HG02571 (cell line): ENCODE measurements at regions not wholly inside any gene's neighbourhood (a gene's known extent, or its start where the extent isn't known, plus 50 kb on each side); places are given as distances from the start of the nearest gene placed in this dataset.

ENCODE experiments used
- ATAC-seq: cut with Tn5 transposase; IDR thresholded peaks from one replicate; pipeline ENCODE4 v1.9.1; 2021; ENCODE audit warnings: mild to moderate bottlenecking, moderate library complexity; ENCODE audit not compliant: unreplicated experiment

DNA sequence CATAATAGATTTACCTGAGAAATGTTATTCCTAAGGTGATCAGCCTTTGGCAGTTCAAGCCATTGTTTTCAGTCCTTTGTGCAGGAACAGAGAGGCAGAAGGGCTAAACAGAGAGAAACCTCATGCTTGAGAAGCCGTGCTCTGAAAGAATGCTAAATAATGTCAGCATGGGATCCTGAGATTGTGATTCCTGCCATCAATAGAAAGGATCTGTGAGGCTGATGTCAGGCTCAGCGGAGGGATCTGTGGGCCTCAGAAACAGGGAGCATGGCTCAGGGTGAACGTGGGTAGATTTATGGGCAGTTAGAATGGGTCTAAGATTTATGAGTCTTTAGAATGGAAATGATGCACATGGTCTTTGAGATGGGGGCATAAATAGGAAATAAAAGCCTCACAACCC lies 439.2 kb upstream of the IGFBP3 start:
- ATAC-seq: no peak

DNA sequence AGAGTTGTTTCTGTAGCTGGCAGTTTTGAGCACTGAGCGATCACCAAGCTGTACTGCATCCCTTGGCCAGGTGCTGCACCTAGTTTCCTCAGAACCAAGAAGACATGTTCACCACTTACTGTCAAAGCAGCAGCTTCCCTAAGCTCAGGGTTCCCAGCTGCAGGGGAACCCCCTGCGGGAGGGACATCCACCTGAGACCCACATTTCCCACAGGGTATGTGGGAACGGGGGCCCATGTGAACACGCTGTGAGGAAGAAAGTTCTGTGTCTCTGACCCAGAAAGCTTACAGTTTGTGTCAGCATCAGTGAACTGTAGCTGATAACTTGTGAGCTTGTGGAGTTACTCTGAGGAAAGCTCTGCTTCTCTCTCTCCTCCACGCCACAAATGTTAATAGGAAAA lies 436.8 kb upstream of the IGFBP3 start:
- no peak for ATAC-seq

DNA sequence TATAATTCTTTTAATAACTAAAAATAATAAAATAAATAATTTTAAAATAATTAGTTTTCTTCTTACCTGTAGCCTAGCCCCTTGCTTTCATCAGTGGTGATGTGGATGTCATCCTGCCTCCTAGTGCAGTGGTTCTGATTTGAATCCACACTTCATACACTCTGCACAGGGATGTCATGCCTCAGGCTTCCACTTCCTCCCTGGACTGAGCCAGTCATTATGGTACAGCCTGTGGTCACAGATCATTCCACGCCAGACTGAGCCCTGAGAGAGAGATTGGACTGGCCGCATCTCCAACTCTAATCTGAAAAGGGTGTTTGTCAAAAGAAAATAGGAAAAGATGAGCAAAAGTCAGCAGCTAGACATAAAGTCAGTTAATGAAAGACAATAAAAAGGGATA lies 436.2 kb upstream of the IGFBP3 start:
- ATAC-seq: no peak

DNA sequence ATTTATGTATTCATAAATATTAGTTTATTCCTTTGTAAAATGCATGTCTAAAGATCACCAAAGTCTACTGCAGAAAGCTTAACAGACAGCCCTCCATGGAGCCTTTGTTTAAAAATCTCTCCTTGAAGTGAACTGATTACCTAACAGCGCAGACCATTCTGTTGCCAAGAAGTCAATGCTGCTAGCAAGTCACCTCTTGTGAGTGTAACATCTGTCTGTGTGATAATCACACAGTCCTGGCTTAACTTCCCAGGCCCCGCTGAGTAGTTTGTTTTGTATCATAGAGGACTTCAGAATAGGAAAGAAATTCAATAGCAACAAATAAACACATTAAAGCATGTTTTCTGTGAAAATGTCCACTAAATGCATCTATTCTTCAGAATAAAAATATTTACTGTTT lies 435.3 kb upstream of the IGFBP3 start:
- ATAC-seq: no peak

DNA sequence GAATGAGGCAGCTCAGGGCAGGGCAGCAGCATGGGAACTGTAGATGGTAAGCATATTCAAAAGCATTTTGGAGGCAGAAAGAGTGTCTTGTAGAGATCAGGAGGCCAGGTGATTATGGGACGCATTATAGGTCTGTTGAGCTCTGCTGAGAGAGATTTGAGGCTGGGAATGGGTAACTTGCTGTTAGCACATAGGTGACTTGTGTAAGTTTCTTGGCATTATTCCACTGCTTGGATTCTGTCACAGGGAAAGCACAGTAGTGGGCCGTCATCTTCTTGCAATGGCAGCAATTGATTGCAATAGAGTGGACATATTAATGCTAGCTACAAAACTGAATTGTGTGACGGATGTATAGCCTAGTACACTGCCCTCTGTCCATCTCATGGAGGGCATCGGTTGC lies 434.3 kb upstream of the IGFBP3 start:
- ATAC-seq: no peak

DNA sequence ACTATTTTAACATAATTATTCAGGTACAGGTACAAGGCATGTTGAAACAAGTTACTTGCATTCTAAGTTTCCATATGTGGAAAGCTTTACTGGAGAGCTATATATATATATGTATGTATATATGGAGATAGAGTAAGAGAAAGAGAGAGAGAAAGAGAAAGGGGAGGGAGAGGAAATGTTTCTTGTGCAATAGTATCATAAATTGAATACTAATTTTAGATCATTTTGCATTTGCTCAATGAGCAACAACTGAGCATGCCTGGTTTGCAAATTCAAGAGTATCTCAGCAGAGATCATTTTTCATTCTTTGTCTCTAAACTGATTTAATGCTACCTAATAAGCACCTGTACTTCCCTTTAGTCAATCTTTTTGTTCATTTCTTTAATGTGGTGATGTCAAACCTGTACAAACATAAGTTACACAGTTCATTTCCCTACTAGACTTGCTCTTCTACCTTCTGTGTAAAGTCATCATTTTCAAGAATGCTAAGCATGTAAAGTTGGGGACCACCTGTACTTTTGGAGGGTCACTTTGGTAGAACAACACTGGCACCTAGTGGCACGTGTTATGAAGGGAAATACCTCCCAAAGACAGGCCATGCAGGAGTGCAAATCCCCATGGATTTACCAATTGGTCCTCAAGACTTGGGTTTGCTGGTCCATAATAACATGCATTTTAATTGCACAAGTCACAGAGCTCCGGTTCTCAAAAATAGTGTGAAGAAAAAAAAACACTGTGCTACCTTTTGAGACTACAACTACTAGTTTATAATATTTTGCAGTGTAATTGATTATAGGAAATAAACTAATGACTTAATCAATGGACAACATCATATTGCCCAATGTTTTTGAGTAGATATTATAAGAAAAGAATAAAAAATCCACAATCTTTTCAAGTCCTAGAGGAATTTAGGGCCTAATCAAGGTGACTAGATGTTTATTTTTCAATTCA lies 431.2 kb upstream of the IGFBP3 start:
- no peak for ATAC-seq

DNA sequence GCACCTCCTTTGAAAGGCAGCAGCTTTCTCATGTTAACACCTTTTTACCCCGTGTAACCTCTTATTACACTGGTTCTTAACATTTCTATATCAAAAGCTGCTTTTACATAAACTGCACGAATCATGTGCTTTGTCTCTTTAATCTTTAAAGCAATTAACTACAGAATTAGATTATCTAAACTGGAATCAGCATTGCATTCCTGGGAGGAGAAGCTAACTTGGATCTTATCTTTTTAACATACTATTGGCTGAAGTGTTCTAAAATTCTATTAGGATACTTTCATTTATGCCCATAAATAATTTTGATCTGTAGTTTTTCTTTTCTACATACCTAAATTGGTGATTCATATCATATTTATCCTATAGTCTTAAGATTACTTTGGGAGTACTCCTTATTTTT lies 428.4 kb upstream of the IGFBP3 start:
- no peak for ATAC-seq

DNA sequence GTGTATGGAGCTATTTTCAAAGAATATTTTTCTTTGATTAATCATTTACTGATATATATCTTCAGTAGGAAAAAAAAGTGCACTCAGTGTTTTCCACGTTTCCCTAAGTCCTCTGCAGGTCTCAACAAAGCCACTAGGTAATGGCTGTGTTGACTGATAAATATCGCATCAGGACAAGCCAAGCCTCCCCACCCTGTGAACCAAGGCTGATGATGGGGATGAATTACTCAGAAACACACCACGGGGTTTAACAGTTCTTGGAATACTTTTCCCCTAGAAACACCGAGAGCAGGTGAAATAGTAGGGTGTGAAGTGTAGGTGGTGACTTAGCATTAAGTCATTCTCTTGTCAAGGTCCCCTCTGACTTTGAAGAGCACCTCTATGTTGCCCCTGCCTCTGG lies 423.5 kb upstream of the IGFBP3 start:
- ATAC-seq: no peak

DNA sequence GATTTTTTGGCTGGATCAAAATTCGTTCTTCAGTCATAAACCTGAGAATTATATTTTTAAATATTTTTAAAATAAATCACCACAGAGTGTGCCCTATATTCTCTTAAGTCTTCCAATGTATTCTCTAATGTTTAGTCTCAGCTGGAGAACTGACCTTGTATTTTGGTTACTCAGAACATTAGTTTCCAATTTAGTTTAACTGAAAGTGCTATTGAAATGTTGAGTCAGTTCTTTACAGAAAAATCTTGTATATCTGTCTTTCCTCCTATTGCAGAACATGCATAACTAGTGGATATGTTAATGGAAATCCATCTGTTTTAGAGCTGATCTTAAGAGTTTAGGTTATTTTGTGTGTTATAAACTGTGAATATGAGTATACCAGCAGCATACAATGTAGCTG lies 422.7 kb upstream of the IGFBP3 start:
- ATAC-seq: no peak

DNA sequence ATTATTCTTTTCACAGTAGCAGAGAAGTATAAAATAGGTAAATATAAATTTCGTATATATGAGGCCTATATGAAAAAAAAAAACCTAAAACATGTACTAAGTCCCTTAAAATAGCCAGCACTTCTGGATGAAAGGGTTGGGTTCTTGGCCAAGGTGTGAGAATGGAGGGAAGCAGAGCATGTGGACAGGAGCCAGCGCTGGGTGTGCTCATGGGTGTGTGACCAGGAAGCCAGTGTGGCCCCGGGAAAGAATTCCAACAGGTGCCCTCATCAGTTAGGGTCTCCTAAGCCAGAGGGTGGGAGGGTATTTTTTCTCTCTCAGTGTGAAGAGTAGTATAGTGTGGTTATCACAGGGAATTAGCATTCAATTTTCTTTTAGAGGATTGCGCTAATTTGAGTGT lies 401.9 kb upstream of the IGFBP3 start:
- no peak for ATAC-seq

DNA sequence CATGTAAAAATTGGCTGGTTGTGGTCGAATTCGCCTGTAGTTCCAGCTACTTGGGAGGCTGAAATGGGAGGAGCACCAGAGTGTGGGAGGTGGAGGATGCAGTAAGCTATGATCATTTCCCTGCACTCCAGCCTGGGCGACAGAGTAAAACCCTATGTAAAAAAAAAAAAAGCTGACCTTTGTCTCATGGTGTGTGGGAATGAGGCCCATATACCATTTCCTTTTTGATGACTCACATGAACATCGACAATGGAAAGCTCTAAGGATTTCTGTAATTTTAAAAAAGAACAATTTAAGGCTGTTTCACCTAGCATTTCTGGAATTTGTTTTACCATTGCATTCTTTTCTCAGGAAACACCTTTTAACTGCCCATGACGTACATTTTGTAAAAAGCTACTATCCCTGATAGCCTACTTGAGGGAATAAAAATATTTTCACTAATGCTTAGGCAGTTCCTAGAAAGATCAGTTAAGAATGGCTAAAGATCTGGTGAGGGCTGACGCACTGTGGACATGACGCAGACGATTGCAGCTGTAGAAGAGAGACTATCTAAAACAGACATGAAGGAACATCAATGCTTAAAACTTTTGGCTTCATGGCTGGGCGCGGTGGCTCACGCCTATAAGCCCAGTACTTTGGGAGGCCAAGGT lies 400.6 kb upstream of the IGFBP3 start:
- ATAC-seq: no peak

DNA sequence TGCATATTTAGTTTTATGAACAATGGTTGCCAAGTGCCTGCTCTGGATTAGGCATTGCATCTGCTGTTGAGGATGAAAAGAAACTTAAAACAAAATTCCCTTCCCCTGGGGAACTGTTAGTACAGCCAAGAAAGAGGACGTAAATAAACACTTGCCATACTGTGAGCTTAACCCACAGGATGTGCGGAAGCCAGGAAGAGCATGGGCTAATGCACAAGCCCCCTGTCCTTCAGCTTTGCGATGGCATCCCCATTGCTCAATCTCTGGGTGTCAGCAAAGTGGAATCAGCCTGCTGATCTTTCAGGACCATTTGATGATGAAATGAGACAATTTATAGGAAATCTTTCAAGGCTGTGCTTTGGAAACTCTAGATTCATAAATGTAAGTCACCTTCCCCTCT lies 399.9 kb upstream of the IGFBP3 start:
- no peak for ATAC-seq

DNA sequence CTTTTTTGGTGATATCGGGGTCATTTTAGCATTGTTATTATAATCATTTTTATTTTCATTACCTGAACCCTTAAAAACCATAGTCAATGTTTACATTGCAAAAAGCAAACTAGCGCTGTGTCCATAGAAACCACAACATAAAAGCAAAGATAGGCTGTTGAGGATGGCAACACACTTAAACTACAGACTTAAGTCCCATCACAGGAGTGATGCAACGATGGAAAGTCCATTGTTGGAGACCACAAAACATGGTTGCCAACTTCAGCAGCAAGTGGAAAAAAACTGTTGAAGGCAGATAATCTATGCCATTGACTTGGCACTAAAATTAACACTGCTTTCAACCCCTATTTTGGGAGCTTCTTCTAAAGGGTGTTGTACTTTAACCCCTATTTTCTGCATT lies 398.8 kb upstream of the IGFBP3 start:
- ATAC-seq: no peak

DNA sequence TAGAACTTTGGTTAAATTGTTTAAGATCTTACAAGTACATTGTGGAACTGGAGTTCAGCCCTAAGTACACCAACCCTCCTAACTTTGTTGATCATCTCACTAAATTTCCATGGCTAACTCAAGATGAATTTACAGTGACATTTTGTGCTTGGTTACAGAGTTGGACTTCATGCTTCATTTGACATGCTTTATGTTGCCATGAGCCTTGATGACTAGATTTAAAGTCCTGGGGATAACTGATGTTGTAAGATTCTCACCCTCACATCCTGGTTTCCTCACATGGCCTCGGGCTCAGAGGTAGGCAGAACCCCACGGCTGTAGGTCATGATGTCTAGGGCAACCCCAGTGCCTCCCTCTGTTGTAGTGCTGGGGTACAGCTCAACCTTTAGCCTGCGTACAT lies 397.2 kb upstream of the IGFBP3 start:
- ATAC-seq: no peak

DNA sequence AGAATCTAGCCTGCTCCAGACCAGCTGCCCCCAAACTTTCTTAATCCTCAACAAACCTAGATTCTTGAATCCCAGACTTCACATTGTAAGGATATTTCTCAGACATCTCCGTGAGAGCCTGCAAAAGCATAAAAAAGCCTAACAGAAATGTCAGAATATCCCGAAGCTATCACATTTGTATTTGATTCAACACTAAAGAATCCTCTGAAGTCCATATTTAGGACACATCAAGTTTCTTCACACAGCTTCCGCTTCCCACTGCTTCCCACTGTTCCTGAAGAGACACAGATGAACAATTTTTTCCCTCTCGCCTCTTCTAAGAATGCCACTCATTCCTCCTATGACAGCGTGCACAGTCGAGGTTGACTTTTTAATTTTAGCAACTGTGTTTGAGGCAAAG lies 396.2 kb upstream of the IGFBP3 start:
- no peak for ATAC-seq

DNA sequence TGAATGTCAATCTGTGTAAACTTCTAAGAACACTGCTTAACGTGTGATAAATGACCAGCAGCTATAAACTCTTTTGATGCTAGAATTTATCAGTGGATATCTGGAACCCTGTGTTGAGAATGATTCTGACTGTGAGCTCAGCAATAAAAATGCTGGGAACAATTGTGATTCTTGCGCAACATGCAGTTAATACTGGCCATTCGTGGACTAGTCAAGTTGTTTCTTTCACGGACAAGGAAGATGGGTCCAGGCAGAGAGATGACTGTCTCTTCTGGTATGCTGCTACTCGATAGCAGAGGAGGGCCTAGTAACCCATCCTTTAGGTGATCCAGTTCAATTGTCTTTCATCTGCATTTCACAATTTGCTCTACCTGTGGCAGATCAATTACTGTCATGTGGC lies 394.8 kb upstream of the IGFBP3 start:
- ATAC-seq: no peak

DNA sequence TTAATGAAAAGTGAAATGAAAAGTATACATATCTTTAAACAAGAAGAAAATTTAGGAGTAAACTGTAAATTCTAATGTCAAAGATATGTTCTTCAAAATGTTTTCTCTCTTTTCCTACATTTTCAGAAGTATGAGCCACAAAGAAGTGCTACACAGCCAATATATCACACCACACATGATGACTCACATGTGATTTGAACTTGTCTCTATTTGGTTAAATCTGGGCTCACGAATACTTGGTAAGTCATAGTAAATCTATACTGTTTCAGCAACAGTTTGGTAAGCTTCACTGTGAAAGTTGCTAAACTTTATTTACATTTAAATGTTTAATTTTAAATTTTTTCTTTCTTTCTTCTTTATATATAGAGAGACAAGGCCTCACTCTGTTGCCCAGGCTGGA lies 380.6 kb upstream of the IGFBP3 start:
- ATAC-seq: no peak

DNA sequence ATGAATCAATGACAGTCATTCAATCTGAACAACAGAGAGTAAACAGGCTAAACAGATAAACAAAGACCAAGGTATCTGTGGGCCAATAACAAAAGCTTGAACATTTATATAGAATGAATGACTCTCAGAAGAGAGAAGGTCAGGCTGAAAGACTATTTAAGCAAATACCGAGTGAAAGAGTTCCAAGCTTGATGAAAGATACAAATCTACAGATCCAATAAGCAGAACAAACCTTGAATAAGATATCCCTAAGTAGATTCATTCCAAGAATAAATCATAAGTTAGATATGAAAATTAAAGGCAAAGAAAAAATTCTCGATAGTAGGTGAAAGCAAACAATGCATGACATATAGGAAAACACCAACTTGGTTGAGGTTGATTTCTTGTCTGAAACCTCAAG lies 376.4 kb upstream of the IGFBP3 start:
- ATAC-seq: no peak

DNA sequence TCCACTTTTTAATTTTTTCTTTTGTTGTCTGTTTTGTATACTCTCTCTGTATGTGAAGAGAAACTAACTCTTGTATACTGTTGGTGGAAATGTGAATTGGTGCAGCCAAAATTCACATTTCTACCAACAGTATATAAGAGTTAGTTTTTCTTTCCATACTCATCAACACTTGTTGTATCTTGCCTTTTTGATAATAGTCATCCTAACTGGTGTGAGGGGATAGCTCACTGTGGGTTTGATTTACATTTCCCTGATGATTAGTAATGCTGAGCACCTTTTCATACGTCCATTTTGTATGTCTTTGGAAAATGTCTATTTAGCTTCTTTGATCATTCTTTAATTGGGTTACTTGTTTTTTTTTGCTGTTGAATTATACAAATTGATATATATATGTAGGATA lies 375.5 kb upstream of the IGFBP3 start:
- ATAC-seq: no peak

DNA sequence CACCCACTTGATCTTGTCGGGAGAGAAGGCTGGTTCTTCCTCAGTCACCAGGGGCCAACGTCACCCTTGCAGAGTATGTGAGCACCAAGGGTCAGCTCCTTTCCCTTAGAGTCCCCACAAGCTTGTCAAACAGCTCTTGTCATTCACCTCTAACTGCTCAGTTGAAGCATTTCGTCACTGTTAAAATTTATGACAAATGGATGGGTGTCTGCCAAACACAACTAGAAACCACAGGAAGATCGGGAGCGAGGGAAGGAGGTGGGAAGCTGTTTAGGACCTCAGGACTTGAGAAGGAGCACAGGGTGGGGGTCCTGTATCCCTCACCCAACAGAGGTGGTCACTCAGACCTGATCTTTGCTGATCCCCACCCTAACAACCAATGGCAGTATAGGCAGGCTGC lies 373.3 kb upstream of the IGFBP3 start:
- ATAC-seq: no peak

DNA sequence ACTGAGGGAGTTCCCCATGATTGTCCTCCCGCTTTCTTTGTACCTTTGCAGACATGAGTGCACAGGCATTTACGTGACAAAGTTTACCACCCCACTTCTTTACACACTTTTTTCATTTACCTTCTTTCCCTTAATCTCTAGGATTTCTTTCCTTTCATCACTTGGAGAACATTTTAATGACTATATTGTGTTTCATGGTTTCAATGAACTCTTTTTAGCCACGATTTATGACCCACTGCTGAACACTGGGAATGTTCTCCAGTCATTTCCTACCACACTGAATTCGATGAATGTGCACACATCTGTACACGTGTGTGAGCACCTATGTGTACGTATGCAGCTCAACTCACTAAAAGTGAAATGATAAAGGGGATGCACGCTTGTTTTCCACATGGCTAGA lies 371.7 kb upstream of the IGFBP3 start:
- no peak for ATAC-seq

DNA sequence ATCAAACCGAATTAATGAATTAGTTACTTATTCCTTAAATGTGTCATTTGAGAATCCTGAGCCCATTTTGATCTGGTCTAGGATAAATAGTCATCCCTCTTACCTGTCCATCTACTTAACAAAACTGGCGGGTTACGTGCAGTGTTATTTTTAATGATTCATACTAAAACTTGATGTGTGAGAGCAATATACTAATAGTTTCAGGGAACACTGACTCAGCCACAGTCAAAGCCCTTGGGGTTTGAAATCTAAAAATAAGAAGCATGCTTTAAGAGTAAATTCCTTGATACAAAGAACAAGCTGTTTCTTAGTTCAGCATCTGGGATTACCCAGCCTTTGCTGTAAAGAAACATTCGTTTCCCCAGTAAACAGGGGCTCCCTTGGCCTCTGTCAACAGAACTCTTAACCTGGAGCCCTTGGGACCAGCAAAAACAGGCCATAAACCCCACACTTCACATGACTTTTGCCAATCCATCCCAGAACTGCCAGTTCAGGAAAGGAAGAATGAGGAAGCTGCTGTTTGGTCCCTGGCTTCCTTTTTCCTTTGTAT lies 370.6 kb upstream of the IGFBP3 start:
- peak; percentile 58 for ATAC-seq
